ENCODE measurements at regions not wholly inside any gene's neighbourhood (a gene's known extent, or its start where the extent isn't known, plus 50 kb on each side); places are given as distances from the start of the nearest gene placed in this dataset.

- Histone ChIP-seq H3K4me1 (ENCODE audit: insufficient read depth, low read length) (peaks cover 16% of the 10 kb centered on the region), H3K27me3 (ENCODE audit: control insufficient read depth in 1 of 2, insufficient read depth in 2 of 2, low read length in 2 of 2) (no peaks in the 10 kb centered on the region), H3K9ac (ENCODE audit: low read length) (no peak overlapping the region), H3K9me3 (ENCODE audit: low read length) (no peaks in the 10 kb centered on the region), H3K27ac (ENCODE audit: low read depth, low read length) (no peak overlapping the region), H3K4me3 (ENCODE audit: low read depth in 1 of 2, low read length in 2 of 2) (no peak overlapping the region), H3K36me3 (ENCODE audit: insufficient read depth, low read length) (no peaks in the 10 kb centered on the region)
These were observed 282.1 kb downstream of the NFIB start for GRCh38 chr9:14031810-14032209.

- H3K36me3 ChIP-seq (ENCODE audit: insufficient read depth, low read length) = no peaks in the 10 kb centered on the region
- no peaks in the 10 kb centered on the region for H3K9me3 ChIP-seq (ENCODE audit: low read length)
- H3K27me3 ChIP-seq (ENCODE audit: control insufficient read depth in 1 of 2, insufficient read depth in 2 of 2, low read length in 2 of 2) = no peaks in the 10 kb centered on the region
- peak overlapping the region; percentile 5 to 52 for H3K4me3 ChIP-seq (ENCODE audit: low read depth in 1 of 2, low read length in 2 of 2)
- peaks cover 16% of the 10 kb centered on the region for H3K4me1 ChIP-seq (ENCODE audit: insufficient read depth, low read length)
- peak overlapping the region; percentile 4 for H3K9ac ChIP-seq (ENCODE audit: low read length)
- H3K27ac ChIP-seq (ENCODE audit: low read depth, low read length) = peak overlapping the region; percentile 86
These were observed 282.9 kb downstream of the NFIB start for GRCh38 chr9:14031060-14031414.

GRCh38 chr9:14030375-14031059 lies 283.4 kb downstream of the NFIB start:
- Histone ChIP-seq H3K9ac (ENCODE audit: low read length) (peak overlapping the region; percentile 4), H3K27me3 (ENCODE audit: control insufficient read depth in 1 of 2, insufficient read depth in 2 of 2, low read length in 2 of 2) (no peaks in the 10 kb centered on the region), H3K4me3 (ENCODE audit: low read depth in 1 of 2, low read length in 2 of 2) (peak overlapping the region in 1 of 2 donors; percentile 52), H3K36me3 (ENCODE audit: insufficient read depth, low read length) (no peaks in the 10 kb centered on the region), H3K4me1 (ENCODE audit: insufficient read depth, low read length) (peaks cover 16% of the 10 kb centered on the region), H3K27ac (ENCODE audit: low read depth, low read length) (peak overlapping the region; percentile 86), H3K9me3 (ENCODE audit: low read length) (no peaks in the 10 kb centered on the region)

- H3K9me3 ChIP-seq (ENCODE audit: low read length) = no peaks in the 10 kb centered on the region
- H3K27ac ChIP-seq (ENCODE audit: low read depth, low read length) = peak overlapping the region; percentile 86
- H3K9ac ChIP-seq (ENCODE audit: low read length) = no peak overlapping the region
- no peaks in the 10 kb centered on the region for H3K27me3 ChIP-seq (ENCODE audit: control insufficient read depth in 1 of 2, insufficient read depth in 2 of 2, low read length in 2 of 2)
- no peaks in the 10 kb centered on the region for H3K36me3 ChIP-seq (ENCODE audit: insufficient read depth, low read length)
- peaks cover 16% of the 10 kb centered on the region for H3K4me1 ChIP-seq (ENCODE audit: insufficient read depth, low read length)
- peak overlapping the region in 1 of 2 donors; percentile 52 for H3K4me3 ChIP-seq (ENCODE audit: low read depth in 1 of 2, low read length in 2 of 2)
These were observed 284.1 kb downstream of the NFIB start for GRCh38 chr9:14029806-14030374.

- Histone ChIP-seq H3K27me3 (ENCODE audit: control insufficient read depth in 1 of 2, insufficient read depth in 2 of 2, low read length in 2 of 2) (no peaks in the 10 kb centered on the region), H3K4me1 (ENCODE audit: insufficient read depth, low read length) (peaks cover 16% of the 10 kb centered on the region), H3K4me3 (ENCODE audit: low read depth in 1 of 2, low read length in 2 of 2) (no peak overlapping the region), H3K36me3 (ENCODE audit: insufficient read depth, low read length) (no peaks in the 10 kb centered on the region), H3K27ac (ENCODE audit: low read depth, low read length) (no peak overlapping the region), H3K9me3 (ENCODE audit: low read length) (no peaks in the 10 kb centered on the region), H3K9ac (ENCODE audit: low read length) (no peak overlapping the region)
These were observed 286.7 kb downstream of the NFIB start for GRCh38 chr9:14027116-14027800.

- H3K27ac ChIP-seq (ENCODE audit: low read depth, low read length) = no peak overlapping the region
- no peaks in the 10 kb centered on the region for H3K9me3 ChIP-seq (ENCODE audit: low read length)
- no peaks in the 10 kb centered on the region for H3K27me3 ChIP-seq (ENCODE audit: control insufficient read depth in 1 of 2, insufficient read depth in 2 of 2, low read length in 2 of 2)
- no peak overlapping the region for H3K4me3 ChIP-seq (ENCODE audit: low read depth in 1 of 2, low read length in 2 of 2)
- H3K36me3 ChIP-seq (ENCODE audit: insufficient read depth, low read length) = no peaks in the 10 kb centered on the region
- H3K9ac ChIP-seq (ENCODE audit: low read length) = no peak overlapping the region
- H3K4me1 ChIP-seq (ENCODE audit: insufficient read depth, low read length) = peaks cover 5% of the 10 kb centered on the region
These were observed 288.2 kb downstream of the NFIB start for GRCh38 chr9:14025741-14026140.

GRCh38 chr9:14023285-14023684 lies 290.7 kb downstream of the NFIB start:
- Histone ChIP-seq H3K36me3 (ENCODE audit: insufficient read depth, low read length) (no peaks in the 10 kb centered on the region), H3K9me3 (ENCODE audit: low read length) (no peaks in the 10 kb centered on the region), H3K4me1 (ENCODE audit: insufficient read depth, low read length) (no peaks in the 10 kb centered on the region), H3K9ac (ENCODE audit: low read length) (no peak overlapping the region), H3K27ac (ENCODE audit: low read depth, low read length) (no peak overlapping the region), H3K4me3 (ENCODE audit: low read depth in 1 of 2, low read length in 2 of 2) (no peak overlapping the region), H3K27me3 (ENCODE audit: control insufficient read depth in 1 of 2, insufficient read depth in 2 of 2, low read length in 2 of 2) (no peaks in the 10 kb centered on the region)

GRCh38 chr9:14021871-14022525 lies 291.9 kb downstream of the NFIB start:
- H3K9me3 ChIP-seq (ENCODE audit: low read length) = no peaks in the 10 kb centered on the region
- no peak overlapping the region for H3K27ac ChIP-seq (ENCODE audit: low read depth, low read length)
- no peak overlapping the region for H3K4me3 ChIP-seq (ENCODE audit: low read depth in 1 of 2, low read length in 2 of 2)
- no peaks in the 10 kb centered on the region for H3K36me3 ChIP-seq (ENCODE audit: insufficient read depth, low read length)
- no peaks in the 10 kb centered on the region for H3K4me1 ChIP-seq (ENCODE audit: insufficient read depth, low read length)
- no peaks in the 10 kb centered on the region for H3K27me3 ChIP-seq (ENCODE audit: control insufficient read depth in 1 of 2, insufficient read depth in 2 of 2, low read length in 2 of 2)
- no peak overlapping the region for H3K9ac ChIP-seq (ENCODE audit: low read length)

GRCh38 chr9:14018081-14018480 lies 295.9 kb downstream of the NFIB start:
- Histone ChIP-seq H3K27ac (ENCODE audit: low read depth, low read length) (no peak overlapping the region), H3K27me3 (ENCODE audit: control insufficient read depth in 1 of 2, insufficient read depth in 2 of 2, low read length in 2 of 2) (no peaks in the 10 kb centered on the region), H3K9ac (ENCODE audit: low read length) (no peak overlapping the region), H3K4me3 (ENCODE audit: low read depth in 1 of 2, low read length in 2 of 2) (no peak overlapping the region), H3K36me3 (ENCODE audit: insufficient read depth, low read length) (no peaks in the 10 kb centered on the region), H3K4me1 (ENCODE audit: insufficient read depth, low read length) (no peaks in the 10 kb centered on the region), H3K9me3 (ENCODE audit: low read length) (no peaks in the 10 kb centered on the region)

- no peaks in the 10 kb centered on the region for H3K27me3 ChIP-seq (ENCODE audit: control insufficient read depth in 1 of 2, insufficient read depth in 2 of 2, low read length in 2 of 2)
- H3K27ac ChIP-seq (ENCODE audit: low read depth, low read length) = no peak overlapping the region
- H3K4me3 ChIP-seq (ENCODE audit: low read depth in 1 of 2, low read length in 2 of 2) = no peak overlapping the region
- H3K4me1 ChIP-seq (ENCODE audit: insufficient read depth, low read length) = no peaks in the 10 kb centered on the region
- H3K36me3 ChIP-seq (ENCODE audit: insufficient read depth, low read length) = no peaks in the 10 kb centered on the region
- H3K9me3 ChIP-seq (ENCODE audit: low read length) = no peaks in the 10 kb centered on the region
- no peak overlapping the region for H3K9ac ChIP-seq (ENCODE audit: low read length)
These were observed 299.2 kb downstream of the NFIB start for GRCh38 chr9:14014744-14015143.

GRCh38 chr9:14014218-14014617 lies 299.7 kb downstream of the NFIB start:
- no peak overlapping the region for H3K9ac ChIP-seq (ENCODE audit: low read length)
- no peak overlapping the region for H3K27ac ChIP-seq (ENCODE audit: low read depth, low read length)
- H3K27me3 ChIP-seq (ENCODE audit: control insufficient read depth in 1 of 2, insufficient read depth in 2 of 2, low read length in 2 of 2) = no peaks in the 10 kb centered on the region

More at GRCh38 chr9:14014218-14014617, 299.7 kb downstream of the NFIB start:
- Histone ChIP-seq H3K9me3 (ENCODE audit: low read length) (no peaks in the 10 kb centered on the region), H3K4me3 (ENCODE audit: low read depth in 1 of 2, low read length in 2 of 2) (no peak overlapping the region), H3K4me1 (ENCODE audit: insufficient read depth, low read length) (no peaks in the 10 kb centered on the region), H3K36me3 (ENCODE audit: insufficient read depth, low read length) (no peaks in the 10 kb centered on the region)
